Mesothelial cell of epicardium (in vitro differentiated cells): ENCODE measurements at regions not wholly inside any gene's neighbourhood (a gene's known extent, or its start where the extent isn't known, plus 50 kb on each side); places are given as distances from the start of the nearest gene placed in this dataset.

Source experiments
- DNase-seq, 2 experiments: peaks; one replicate each; pipeline ENCODE4 v3.0.0; 2021; ENCODE audit warnings: low spot score in 2 of 2; ENCODE audit not compliant: unreplicated experiment in 2 of 2
- H3K27ac Mint-ChIP-seq: 2 replicates; pipeline ENCODE4 v1.8.0; 2021; ENCODE audit warnings: mixed read lengths
- H3K27me3 Mint-ChIP-seq: 2 replicates; pipeline ENCODE4 v1.8.0; 2021; ENCODE audit warnings: low read depth, mixed read lengths
- H3K36me3 Mint-ChIP-seq: 2 replicates; pipeline ENCODE4 v1.8.0; 2021; ENCODE audit warnings: mixed read lengths
- H3K4me1 Mint-ChIP-seq: 2 replicates; pipeline ENCODE4 v1.8.0; 2021; ENCODE audit warnings: mixed read lengths
- H3K4me3 Mint-ChIP-seq: 2 replicates; pipeline ENCODE4 v1.8.0; 2021; ENCODE audit warnings: mild to moderate bottlenecking, moderate library complexity, mixed read lengths
- H3K9me3 Mint-ChIP-seq: 2 replicates; pipeline ENCODE4 v1.8.0; 2021; ENCODE audit warnings: mixed read lengths
- CTCF ChIP-seq: fragments of 200-600 bp; sonication (generic); IDR thresholded peaks from one replicate; pipeline ENCODE4 v1.5.0; 2021; ENCODE audit warnings: antibody characterized with exemption; ENCODE audit not compliant: unreplicated experiment

- H3K4me1 Mint-ChIP-seq: no peaks in the 10 kb centered on the region
- no peak overlapping the region for H3K4me3 Mint-ChIP-seq
- TF ChIP-seq CTCF: no peak
- no peak overlapping the region for H3K27ac Mint-ChIP-seq
- peaks cover 20% of the 10 kb centered on the region for H3K27me3 Mint-ChIP-seq
- peaks cover 3% of the 10 kb centered on the region for H3K9me3 Mint-ChIP-seq
- H3K36me3 Mint-ChIP-seq: no peaks in the 10 kb centered on the region
- DNase-seq: no peak
These were observed 116.4 kb upstream of the MKI67 start for GRCh38 chr10:128242641-128243040.

DNA sequence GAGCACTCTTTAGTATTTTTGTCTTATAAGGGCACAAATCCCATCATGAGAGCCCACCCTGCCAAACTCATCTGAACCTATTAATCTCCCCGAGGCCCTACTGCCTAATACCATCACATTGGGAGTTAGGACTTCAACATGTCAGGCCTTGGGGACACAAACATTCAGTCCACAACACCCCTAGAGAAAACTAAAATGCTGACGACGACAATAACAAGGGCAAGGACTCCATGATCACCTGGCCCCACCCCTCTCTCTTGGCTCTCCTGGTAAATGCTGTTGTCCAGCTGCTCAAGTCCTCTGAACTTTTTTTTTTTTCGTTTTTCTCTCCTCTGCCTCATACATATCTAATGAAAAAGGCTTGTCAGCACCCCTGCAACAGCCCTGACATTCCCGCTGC lies 118.8 kb upstream of the MKI67 start:
- Mint-ChIP-seq H3K36me3 (no peaks in the 10 kb centered on the region), H3K9me3 (peaks cover 3% of the 10 kb centered on the region), H3K27ac (no peak overlapping the region), H3K4me1 (no peaks in the 10 kb centered on the region), H3K4me3 (no peak overlapping the region), H3K27me3 (peaks cover 14% of the 10 kb centered on the region)
- DNase-seq: no peak
- no peak for TF ChIP-seq CTCF

DNA sequence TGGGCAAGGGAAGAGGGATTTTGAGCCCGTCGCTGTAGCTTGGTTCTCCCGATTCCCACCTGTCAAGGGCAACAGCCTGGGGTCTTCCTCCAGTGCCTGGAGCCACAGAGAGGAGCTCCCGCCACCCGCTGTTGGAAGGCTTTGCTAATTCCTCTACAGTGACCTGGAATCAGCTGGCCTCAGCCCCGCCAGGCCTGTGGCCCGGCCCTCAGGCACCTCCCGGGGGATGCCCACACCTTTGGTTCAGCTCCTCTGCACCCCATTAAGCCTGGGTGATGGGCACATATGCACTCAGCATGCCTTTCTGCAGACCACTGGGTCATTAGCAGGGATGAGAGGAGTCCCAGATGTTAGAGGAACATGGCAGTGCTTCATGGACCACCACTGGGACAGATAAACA lies 121.4 kb upstream of the MKI67 start:
- H3K27ac Mint-ChIP-seq: no peak overlapping the region
- H3K9me3 Mint-ChIP-seq: peaks cover 3% of the 10 kb centered on the region
- no peak for TF ChIP-seq CTCF
- H3K4me3 Mint-ChIP-seq: no peak overlapping the region
- no peaks in the 10 kb centered on the region for H3K36me3 Mint-ChIP-seq
- no peak for DNase-seq
- peaks cover 25% of the 10 kb centered on the region for H3K27me3 Mint-ChIP-seq
- no peaks in the 10 kb centered on the region for H3K4me1 Mint-ChIP-seq

GRCh38 chr10:128254476-128254875 lies 128.3 kb upstream of the MKI67 start:
- H3K36me3 Mint-ChIP-seq: no peaks in the 10 kb centered on the region
- no peaks in the 10 kb centered on the region for H3K9me3 Mint-ChIP-seq
- H3K4me1 Mint-ChIP-seq: no peaks in the 10 kb centered on the region
- no peak for TF ChIP-seq CTCF
- peaks cover 46% of the 10 kb centered on the region for H3K27me3 Mint-ChIP-seq
- no peak for DNase-seq
- H3K4me3 Mint-ChIP-seq: no peak overlapping the region
- H3K27ac Mint-ChIP-seq: no peak overlapping the region

- H3K27me3 Mint-ChIP-seq: peaks cover 60% of the 10 kb centered on the region
- H3K27ac Mint-ChIP-seq: no peak overlapping the region
- H3K4me1 Mint-ChIP-seq: no peaks in the 10 kb centered on the region
- TF ChIP-seq CTCF: no peak
- no peaks in the 10 kb centered on the region for H3K36me3 Mint-ChIP-seq
- H3K4me3 Mint-ChIP-seq: no peak overlapping the region
- no peak for DNase-seq
- peaks cover 3% of the 10 kb centered on the region for H3K9me3 Mint-ChIP-seq
These were observed 131.2 kb upstream of the MKI67 start for GRCh38 chr10:128257428-128257827.

- Mint-ChIP-seq H3K4me3 (no peak overlapping the region), H3K27ac (no peak overlapping the region), H3K4me1 (no peaks in the 10 kb centered on the region), H3K9me3 (peaks cover 3% of the 10 kb centered on the region), H3K27me3 (peaks cover 60% of the 10 kb centered on the region), H3K36me3 (no peaks in the 10 kb centered on the region)
- DNase-seq: no peak
- no peak for TF ChIP-seq CTCF
These were observed 132.3 kb upstream of the MKI67 start for GRCh38 chr10:128258421-128258976.
